DMS53 (cell line): ENCODE measurements at regions not wholly inside any gene's neighbourhood (a gene's known extent, or its start where the extent isn't known, plus 50 kb on each side); places are given as distances from the start of the nearest gene placed in this dataset.
"Not testable (repeated sequence)": the region's sequence is repeated elsewhere in the genome, so short reads cannot be mapped to it uniquely, and the experiment has no call there.

Experiments
- DNase-seq: peaks from one replicate; lab custom pipeline; 2025; lab: John Stamatoyannopoulos, UW

GRCh38 chr3:134106580-134106979, 76.9 kb upstream of the SLCO2A1 start:
- DNase-seq = no peak

DNA sequence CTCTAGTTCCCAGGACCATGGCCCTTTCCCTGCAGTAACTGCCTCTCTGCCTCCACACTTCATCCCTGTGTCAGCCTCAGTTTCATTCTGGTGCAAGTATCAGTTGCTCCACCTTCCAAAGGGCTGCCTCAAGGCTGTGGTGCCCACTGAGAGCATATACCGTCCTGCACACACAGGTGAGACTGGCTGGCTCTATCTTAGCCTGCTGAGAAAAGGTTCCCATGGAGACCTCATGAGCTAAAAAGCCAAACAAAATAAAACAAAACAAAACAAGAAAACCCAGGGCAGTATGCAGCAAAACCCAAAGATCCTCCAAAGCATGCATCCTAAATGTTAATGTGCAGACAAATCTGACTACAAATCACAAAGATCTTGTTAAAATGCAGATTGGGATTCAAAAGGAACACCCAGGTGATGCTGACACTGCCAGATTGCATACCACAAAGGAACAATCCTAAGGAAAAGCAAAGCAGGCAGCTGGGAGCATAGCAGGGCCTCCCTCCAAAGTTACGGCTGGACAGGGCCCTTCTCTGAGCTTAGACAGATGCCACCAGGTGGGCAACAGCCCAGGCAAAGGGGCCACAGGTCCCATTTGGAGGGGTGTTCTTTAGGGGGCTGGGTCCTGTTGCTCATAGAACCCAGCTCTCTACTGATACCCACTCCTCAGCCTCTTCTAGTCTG, 76.3 kb upstream of the SLCO2A1 start:
- no peak for DNase-seq

DNA sequence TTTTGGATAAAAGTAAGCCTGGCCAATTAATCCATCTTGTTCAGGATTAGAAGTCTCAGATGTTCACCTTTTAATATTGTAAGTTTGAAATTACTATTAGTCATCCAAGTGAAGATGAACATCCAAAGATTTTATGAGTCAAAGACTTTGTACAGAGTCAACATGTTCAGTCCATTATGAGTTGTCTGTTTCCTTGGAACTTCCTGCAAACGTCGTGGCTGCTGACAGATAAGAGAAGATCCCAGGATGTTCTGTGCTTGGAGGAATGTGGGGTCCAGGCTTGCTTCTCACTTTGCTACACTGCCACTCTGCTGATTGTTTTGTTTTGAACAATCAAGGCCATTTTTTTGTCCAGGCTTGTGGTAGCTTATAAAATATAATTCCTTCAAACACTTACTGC, 74.3 kb upstream of the SLCO2A1 start:
- DNase-seq = no peak

DNA sequence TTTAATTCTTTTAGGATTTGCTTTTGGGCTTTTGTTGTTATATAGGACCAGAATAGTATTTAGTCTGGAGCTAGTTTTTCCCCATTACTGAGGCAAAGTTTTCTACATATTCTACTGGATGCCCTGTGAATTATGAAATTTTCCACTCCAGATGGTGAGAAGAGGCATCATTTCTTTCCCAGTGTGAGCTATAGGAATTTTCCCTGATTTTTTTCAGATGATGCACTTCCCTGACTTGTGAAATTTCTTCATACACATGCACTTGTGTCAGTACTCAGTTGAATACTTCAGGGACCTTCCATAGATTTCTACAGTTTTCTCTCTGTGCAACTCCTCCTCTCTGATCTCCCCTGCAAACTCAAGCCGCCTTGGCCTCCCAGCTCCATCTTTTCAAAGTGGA, 73.7 kb upstream of the SLCO2A1 start:
- no peak for DNase-seq

DNA sequence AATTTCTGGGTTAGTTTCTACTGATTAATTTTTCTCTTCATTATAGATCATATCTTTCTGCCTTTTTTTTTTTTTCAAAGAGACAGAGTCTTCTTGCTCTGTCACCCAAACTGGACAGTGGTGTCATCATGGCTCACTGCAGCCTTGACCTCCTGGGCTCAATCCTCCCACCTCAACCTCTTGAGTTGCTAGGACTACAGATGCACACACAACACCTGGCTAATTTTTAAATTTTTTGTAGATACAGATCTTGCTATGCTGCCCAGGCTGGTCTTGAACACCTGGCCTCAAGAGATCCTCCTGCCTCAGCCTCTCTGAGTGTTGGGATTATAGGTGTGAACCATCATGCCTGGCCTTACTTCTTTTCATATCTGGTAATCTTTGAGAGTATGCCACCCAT, 73.3 kb upstream of the SLCO2A1 start:
- DNase-seq = no peak

DNA sequence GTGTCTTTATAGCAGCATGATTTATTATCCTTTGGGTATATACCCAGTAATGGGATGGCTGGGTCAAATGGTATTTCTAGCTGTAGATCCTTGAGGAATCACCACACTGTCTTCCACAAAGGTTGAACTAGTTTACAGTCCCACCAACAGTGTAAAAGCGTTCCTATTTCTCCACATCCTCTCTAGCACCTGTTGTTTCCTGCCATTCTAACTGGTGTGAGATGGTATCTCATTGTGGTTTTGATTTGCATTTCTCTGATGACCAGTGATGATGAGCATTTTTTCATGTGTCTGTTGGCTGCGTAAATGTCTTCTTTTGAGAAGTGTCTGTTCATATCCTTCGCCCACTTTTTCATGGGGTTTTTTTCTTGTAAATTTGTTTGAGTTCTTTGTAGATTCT, 66.5 kb upstream of the SLCO2A1 start:
- DNase-seq = not testable (repeated sequence)

GRCh38 chr3:134095005-134095404, 65.3 kb upstream of the SLCO2A1 start:
- DNase-seq = no peak

DNA sequence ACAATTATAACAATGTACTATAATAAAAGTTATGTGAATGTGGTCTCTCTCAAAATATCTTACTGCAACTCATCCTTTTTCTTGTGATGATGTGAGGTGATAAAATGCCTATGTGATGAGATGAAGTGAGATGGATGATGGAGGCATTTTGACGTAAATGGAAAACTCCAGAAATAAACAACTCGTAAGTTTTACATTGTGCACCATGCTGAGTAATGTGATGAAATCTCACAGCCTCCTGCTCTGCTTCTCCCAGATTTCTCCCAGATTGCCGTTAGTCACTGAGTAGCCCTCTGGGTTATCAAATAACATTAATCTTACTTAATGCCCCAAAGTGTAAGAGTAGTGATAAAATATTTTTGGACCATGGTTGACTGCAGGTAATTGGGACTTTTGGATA, 64.8 kb upstream of the SLCO2A1 start:
- DNase-seq = no peak

GRCh38 chr3:134093956-134094355, 64.2 kb upstream of the SLCO2A1 start:
- no peak for DNase-seq

DNA sequence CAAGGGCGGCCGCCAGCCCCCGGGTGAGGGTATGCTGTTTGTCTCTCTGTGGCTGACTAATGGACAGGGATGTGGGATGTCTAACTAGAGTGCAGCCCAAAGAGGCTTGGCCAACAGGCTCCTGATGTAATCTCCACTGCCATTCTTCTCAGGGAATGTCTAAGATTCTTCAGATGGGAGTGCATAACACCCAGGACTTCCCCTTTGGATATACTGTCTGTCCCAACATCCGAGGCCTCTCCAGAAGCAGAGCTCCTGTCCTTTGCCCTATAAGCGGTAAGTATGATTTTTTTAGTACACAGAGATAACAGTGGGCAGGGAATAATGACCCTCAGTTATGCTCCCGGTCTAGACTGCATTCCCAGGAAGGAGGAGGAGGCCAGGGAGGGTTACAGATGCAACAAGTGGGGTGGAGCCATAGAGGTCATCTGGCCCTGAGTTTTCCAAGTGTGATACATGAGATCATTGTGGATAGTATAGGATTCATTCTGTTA, 62.5 kb upstream of the SLCO2A1 start:
- no peak for DNase-seq

DNA sequence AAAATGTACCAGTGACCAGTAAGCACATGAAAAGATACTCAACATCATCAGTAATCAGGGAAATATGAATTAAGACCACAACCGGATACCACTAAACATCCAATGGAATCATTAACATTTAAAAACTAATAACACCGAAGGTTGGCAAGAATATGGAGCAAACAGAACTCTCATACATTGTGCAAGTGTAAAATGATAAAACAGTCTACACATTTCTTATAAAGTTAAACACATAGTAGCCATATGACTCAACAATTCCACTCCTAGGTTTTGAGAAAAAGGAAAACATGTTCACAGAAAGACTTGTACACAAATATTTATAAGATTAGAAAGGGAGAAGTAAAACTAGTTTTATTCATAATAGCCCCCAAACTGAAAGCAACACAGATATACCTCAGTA, 60.3 kb upstream of the SLCO2A1 start:
- no peak for DNase-seq

DNA sequence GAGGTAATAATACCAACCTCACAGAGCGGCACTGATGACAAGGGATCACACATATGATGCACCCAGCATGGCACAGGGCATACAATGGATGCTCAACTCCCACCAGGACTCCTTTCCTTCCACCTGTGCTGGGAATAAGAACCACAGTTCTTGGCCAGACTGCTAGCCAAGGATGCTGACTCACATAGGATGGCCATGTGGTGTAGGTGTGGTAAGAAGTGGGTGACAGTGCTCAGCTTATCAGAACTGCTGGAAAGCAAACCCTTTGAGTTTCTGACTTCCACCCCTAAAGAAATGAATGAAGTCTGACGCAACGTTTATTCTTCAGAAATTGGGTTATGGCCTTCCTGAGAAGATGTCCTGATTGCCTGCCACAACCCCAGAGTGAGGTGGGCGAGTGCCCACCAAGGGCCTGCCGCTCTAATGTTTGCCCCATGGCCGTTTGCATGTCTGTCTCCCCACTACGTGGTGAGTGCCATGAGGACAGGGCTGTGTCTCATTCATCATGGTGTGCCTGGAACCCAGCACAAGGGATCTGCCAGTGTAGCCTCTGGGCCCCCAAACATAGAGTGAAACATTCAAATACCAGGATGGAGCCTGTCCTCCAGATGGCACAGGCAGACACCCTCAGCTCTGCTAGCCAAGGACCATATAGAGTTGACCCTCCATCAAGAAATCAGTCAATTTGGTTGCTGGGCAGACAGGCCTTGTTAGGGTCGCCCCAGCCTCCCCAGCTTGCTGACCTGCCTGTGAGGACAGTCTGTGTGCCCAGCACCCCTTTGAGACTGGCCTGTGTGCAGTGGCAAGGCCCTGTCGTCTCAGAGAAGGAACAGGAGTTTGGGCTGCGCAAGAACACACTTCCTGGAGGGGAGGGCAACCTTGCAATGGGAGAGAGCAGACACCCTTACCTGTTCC, 57.6 kb upstream of the SLCO2A1 start:
- DNase-seq = no peak

DNA sequence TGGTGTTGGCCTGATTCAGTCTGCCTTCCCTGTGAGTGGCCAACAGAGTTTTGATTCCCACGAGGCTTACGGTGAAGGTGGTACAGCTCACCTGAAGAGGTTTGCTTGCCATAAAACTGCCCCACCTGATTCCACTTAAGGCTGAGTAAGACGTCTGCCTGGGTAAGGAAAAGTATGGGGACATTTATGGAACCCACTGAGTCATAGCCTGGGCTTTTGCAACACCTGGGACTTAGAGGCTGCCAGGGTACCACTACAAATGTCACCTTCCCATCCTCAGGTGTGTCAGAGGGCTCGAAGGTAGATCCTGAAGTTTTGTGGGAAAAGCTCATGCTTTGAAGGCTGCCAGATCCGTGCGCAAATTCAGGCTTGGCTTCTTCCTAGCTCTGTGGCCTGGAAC, 56.9 kb upstream of the SLCO2A1 start:
- DNase-seq = no peak

- no peak for DNase-seq
Measured at GRCh38 chr3:134085034-134085775, 55.5 kb upstream of the SLCO2A1 start.

- no peak for DNase-seq
Measured at GRCh38 chr3:134084242-134084950, 54.7 kb upstream of the SLCO2A1 start.

- DNase-seq = no peak
Measured at GRCh38 chr3:134083626-134084241, 54.0 kb upstream of the SLCO2A1 start.

GRCh38 chr3:134083008-134083407, 53.3 kb upstream of the SLCO2A1 start:
- DNase-seq = no peak

GRCh38 chr3:134082582-134082981, 52.9 kb upstream of the SLCO2A1 start:
- DNase-seq = no peak

DNA sequence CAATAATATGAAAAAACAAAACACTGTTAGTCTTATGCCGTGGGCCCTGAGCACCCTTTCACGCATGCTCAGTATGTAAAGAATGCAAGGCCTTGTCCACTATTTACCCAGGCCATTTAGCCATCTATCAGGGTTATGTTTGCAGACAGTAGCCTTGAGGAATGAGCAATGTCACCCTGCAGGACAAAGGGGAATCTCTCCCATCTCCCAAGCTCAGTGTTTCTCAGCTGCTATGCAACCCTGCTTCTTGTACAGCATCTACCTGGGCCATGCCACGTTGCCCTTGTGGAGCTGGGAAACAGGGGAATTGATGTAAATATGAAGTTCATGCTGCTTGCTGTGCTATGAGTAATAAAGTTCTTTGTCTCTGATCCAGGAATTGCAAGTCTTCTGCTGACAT, 51.5 kb upstream of the SLCO2A1 start:
- no peak for DNase-seq

- peak; percentile 14 for DNase-seq
Measured at GRCh38 chr3:134080761-134081160, 51.0 kb upstream of the SLCO2A1 start.

DNA sequence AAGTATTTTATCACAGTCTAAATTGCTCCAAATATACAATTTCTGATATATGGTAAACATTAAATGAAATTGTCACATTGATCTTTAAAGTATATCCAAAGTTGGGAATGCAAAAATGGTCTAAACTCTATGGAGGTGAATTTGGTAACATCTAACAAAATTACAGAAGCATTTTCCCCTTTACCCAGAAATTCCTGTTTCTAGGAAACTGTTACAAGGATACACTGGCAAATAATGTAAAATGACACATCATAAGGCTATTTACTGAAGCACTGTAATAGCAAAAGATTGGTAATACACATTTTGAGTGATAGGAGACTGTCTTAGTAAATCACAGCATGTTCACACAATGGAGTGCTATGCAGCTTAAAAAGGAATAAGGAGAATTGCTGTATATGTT, 50.0 kb upstream of the SLCO2A1 start:
- no peak for DNase-seq
